Stomach (tissue), 8 donors: ENCODE measurements at regions not wholly inside any gene's neighbourhood (a gene's known extent, or its start where the extent isn't known, plus 50 kb on each side); places are given as distances from the start of the nearest gene placed in this dataset.

ENCODE experiments used
- DNase-seq, 2 donors: peaks; one replicate each; pipeline versions ENCODE4 v3.0.0 to v3.0.0-alpha.2; 2013 to 2019
- H3K27ac ChIP-seq, 5 donors: fragments of 200-600 bp in 4 of 5; sonication (generic) in 4 of 5; one replicate each; pipeline ENCODE4 v1.5.1; 2013 to 2019; ENCODE audit warnings: mild to moderate bottlenecking in 1 of 5, moderate library complexity in 1 of 5
- H3K27me3 ChIP-seq, 3 donors: fragments of 200-600 bp; sonication (generic); one replicate each; pipeline ENCODE4 v1.5.1; 2017 to 2019; ENCODE audit warnings: mixed run types in 1 of 3
- H3K36me3 ChIP-seq, 4 donors: fragments of 200-600 bp; sonication (generic); 1 replicate in 3 of 4; 2 replicates in 1 of 4; pipeline ENCODE4 v1.5.1; 2016 to 2019
- H3K4me1 ChIP-seq, 4 donors: fragments of 200-600 bp; sonication (generic); one replicate each; pipeline ENCODE4 v1.5.1; 2016 to 2019
- H3K4me3 ChIP-seq, 4 donors: fragments of 200-600 bp; sonication (generic) in 3 of 4; one replicate each; pipeline ENCODE4 v1.5.1; 2016 to 2019; ENCODE audit warnings: mild to moderate bottlenecking in 1 of 4
- H3K9me3 ChIP-seq, 4 donors: fragments of 200-600 bp; sonication (generic); one replicate each; pipeline ENCODE4 v1.5.1; 2016 to 2019
- CTCF ChIP-seq, 7 experiments: fragments of 450-650 bp in 4 of 7; fragments of 200-600 bp in 3 of 7; sonication (generic) in 3 of 7; IDR thresholded peaks; one replicate each; pipeline ENCODE4 v1.5.1; 2016 to 2019; ENCODE audit warnings: antibody characterized with exemption in 7 of 7, control low read depth in 2 of 7, mild to moderate bottlenecking in 1 of 7
- EP300 ChIP-seq: sonication (generic); formaldehyde crosslinking; IDR thresholded peaks from one replicate; pipeline ENCODE4 v1.6.1; 2017; ENCODE audit warnings: antibody characterized with exemption
- POLR2A ChIP-seq, 4 donors: fragments of 450-650 bp; IDR thresholded peaks; one replicate each; pipeline ENCODE4 v1.6.1; 2016; ENCODE audit warnings: antibody characterized with exemption in 4 of 4, control low read depth in 2 of 4, mild to moderate bottlenecking in 1 of 4, moderate library complexity in 1 of 4
- POLR2AphosphoS5 ChIP-seq, 3 donors: sonication (generic); formaldehyde crosslinking; IDR thresholded peaks; one replicate each; pipeline ENCODE4 v1.6.1; 2016; ENCODE audit warnings: antibody characterized with exemption in 3 of 3
- WGBS, 5 donors: extraction: QIAGEN DNeasy Blood & Tissue Kit in 3 of 5; methylation state at CpG; one replicate each; pipeline versions ENCODE4 v1.1.5 to v1.1.7; 2013 to 2018; 5-methylcytosine and 5-hydroxymethylcytosine counted together
- intact Hi-C: fragments of 100-400 bp; cut with DNase I; formaldehyde crosslinking; loops from one replicate; pipeline ENCODE4 v1.15.1; 2023; ENCODE audit warnings: low total_unique reads
- donor health status: healthy with polysubstance abuse.
- donor health status: Bipolar disorder and iron deficiency.
- donor health status: healthy.

- Histone ChIP-seq H3K36me3 (no peaks in the 10 kb centered on the region), H3K27me3 (no peaks in the 10 kb centered on the region), H3K4me1 (peaks cover 8 to 18% (median 14%) of the 10 kb centered on the region in 4 donors), H3K9me3 (no peaks in the 10 kb centered on the region), H3K4me3 (no peak overlapping the region), H3K27ac (no peak overlapping the region)
- TF ChIP-seq POLR2A (IDR thresholded peaks at IDR 0.05) (no peak), EP300 (no peak), POLR2AphosphoS5 (IDR thresholded peaks at IDR 0.05) (no peak), CTCF (IDR thresholded peaks at IDR 0.05) (no peak)
- intact Hi-C loops: no loop called here
- WGBS, 5 donors: 76 to 94% (median 92%) methylated on average over 3 of the region's 3 CpGs
- no peak for DNase-seq
Measured at GRCh38 chr12:75786070-75786469, 245.5 kb downstream of the PHLDA1 start.

DNA sequence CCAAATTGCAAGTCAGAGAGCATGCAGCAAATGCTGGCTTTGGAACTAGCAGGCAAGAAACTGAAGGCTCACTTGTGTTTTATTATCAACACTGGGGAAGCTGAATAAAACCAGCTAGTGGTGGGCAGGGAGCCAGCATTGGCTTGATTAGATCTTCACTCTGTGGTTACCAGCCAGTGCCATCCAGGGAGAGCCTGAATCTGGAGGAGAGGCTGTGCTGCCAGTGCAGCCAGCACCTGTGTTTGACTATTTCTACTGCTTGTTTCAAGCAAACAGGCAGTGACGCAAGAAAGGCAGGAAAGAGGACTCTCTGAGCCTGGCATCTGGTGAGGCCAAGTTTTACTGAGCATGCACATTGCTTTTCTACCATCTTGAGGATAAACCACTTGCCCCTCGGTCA, 247.0 kb downstream of the PHLDA1 start:
- H3K27ac ChIP-seq: peak overlapping the region; percentile 17 to 66 (median 53)
- no peaks in the 10 kb centered on the region for H3K27me3 ChIP-seq
- no peaks in the 10 kb centered on the region for H3K9me3 ChIP-seq
- DNase-seq: peak; percentile 85 to 96
- peak in 2 of 3 donors; percentile 53 to 78 for TF ChIP-seq POLR2AphosphoS5 (IDR thresholded peaks at IDR 0.05)
- no peak for TF ChIP-seq EP300
- no peak for TF ChIP-seq POLR2A (IDR thresholded peaks at IDR 0.05)
- TF ChIP-seq CTCF (IDR thresholded peaks at IDR 0.05): no peak
- intact Hi-C loops: no loop called here
- H3K36me3 ChIP-seq: no peaks in the 10 kb centered on the region
- no peak overlapping the region for H3K4me3 ChIP-seq
- peaks cover 8 to 18% (median 14%) of the 10 kb centered on the region in 4 donors for H3K4me1 ChIP-seq
- WGBS, 5 donors: 26 to 75% (median 40%) methylated on average over 2 of the region's 2 CpGs

DNA sequence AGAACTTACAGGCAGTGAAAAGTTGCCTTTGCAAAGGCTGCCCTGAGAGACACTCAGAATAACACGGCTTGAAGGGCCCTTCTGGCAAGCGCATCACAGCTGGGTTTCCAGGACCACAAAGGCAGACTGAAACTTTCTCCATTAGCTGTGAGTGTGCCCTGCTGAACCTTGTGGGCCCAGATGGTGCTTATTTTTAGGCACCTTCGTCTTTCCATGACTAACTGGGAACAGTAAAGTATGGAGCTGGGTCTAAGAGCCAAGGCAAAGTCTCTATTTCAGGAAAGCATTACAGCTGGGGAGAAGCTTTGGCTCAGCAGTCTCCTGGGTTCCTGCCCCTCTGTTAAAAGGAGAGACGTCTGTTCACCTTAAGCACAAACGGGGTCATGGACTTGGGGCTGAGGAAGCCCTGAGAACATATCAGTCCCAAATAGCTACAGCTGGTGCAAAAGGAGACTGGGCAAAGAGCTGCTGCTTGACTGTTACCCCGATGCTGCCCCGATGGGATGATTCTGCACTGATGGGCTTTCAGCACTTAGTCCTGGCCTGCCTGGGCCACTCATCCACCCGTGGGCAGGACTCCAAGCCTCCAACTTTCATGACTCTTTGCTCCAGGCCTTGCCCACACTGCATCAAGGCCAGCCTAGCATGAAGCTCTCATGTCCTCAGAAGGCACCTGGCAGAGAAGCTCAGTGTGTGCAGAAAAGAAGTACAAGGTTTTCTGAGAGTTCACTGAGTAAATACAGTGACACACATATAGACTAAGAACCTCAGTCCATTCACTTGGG, 248.3 kb downstream of the PHLDA1 start:
- peak in 1 of 2 donors; percentile 16 for DNase-seq
- peak overlapping the region; percentile 17 to 66 (median 46) for H3K27ac ChIP-seq
- no peaks in the 10 kb centered on the region for H3K36me3 ChIP-seq
- H3K9me3 ChIP-seq: no peaks in the 10 kb centered on the region
- WGBS, 5 donors: 67 to 87% (median 75%) methylated on average over 8 of the region's 8 CpGs
- intact Hi-C loops: no loop called here
- no peaks in the 10 kb centered on the region for H3K27me3 ChIP-seq
- peaks cover 8 to 18% (median 14%) of the 10 kb centered on the region in 4 donors for H3K4me1 ChIP-seq
- no peak for TF ChIP-seq EP300
- no peak for TF ChIP-seq CTCF (IDR thresholded peaks at IDR 0.05)
- TF ChIP-seq POLR2A (IDR thresholded peaks at IDR 0.05): no peak
- no peak for TF ChIP-seq POLR2AphosphoS5 (IDR thresholded peaks at IDR 0.05)
- H3K4me3 ChIP-seq: no peak overlapping the region

GRCh38 chr12:75782069-75782581, 249.5 kb downstream of the PHLDA1 start:
- Histone ChIP-seq H3K4me3 (no peak overlapping the region), H3K4me1 (peaks cover 8 to 18% (median 14%) of the 10 kb centered on the region in 4 donors), H3K27ac (no peak overlapping the region), H3K9me3 (no peaks in the 10 kb centered on the region), H3K27me3 (no peaks in the 10 kb centered on the region), H3K36me3 (no peaks in the 10 kb centered on the region)
- WGBS, 5 donors: 71 to 99% (median 83%) methylated on average over 4 of the region's 4 CpGs
- peak in 1 of 2 donors; percentile 22 for DNase-seq
- no peak for TF ChIP-seq EP300
- TF ChIP-seq CTCF (IDR thresholded peaks at IDR 0.05): no peak
- TF ChIP-seq POLR2AphosphoS5 (IDR thresholded peaks at IDR 0.05): no peak
- TF ChIP-seq POLR2A (IDR thresholded peaks at IDR 0.05): no peak
- intact Hi-C loops: no loop called here
